Gastroesophageal sphincter (tissue), 4 donors: ENCODE measurements at regions not wholly inside any gene's neighbourhood (a gene's known extent, or its start where the extent isn't known, plus 50 kb on each side); places are given as distances from the start of the nearest gene placed in this dataset.

Experiments used
- ATAC-seq: fragments of 150-250 bp; one replicate; pipeline ENCODE4 v1.9.1; 2016; ENCODE audit warnings: mild to moderate bottlenecking, moderate library complexity
- H3K27ac ChIP-seq, 4 donors: fragments of 200-600 bp; sonication (generic) in 3 of 4; 1 replicate in 3 of 4; 2 replicates in 1 of 4; pipeline ENCODE4 v1.5.1; 2016 to 2019
- H3K27me3 ChIP-seq: fragments of 200-600 bp; sonication (generic); one replicate; pipeline ENCODE4 v1.5.1; 2019
- H3K36me3 ChIP-seq, 2 donors: fragments of 200-600 bp; sonication (generic); one replicate each; pipeline ENCODE4 v1.5.1; 2019; ENCODE audit warnings: control low read depth in 1 of 2
- H3K4me1 ChIP-seq, 3 donors: fragments of 200-600 bp; sonication (generic); 1 replicate in 2 of 3; 2 replicates in 1 of 3; pipeline ENCODE4 v1.5.1; 2016 to 2019; ENCODE audit warnings: control low read depth in 2 of 3
- H3K4me3 ChIP-seq, 2 donors: fragments of 200-600 bp; sonication (generic); one replicate each; pipeline ENCODE4 v1.5.1; 2019; ENCODE audit warnings: mild to moderate bottlenecking in 1 of 2, moderate library complexity in 1 of 2
- H3K9me3 ChIP-seq, 3 donors: fragments of 200-600 bp; sonication (generic); one replicate each; pipeline ENCODE4 v1.5.1; 2017 to 2019; ENCODE audit warnings: control low read depth in 2 of 3
- EP300 ChIP-seq: sonication (generic); formaldehyde crosslinking; IDR thresholded peaks from one replicate; pipeline ENCODE4 v1.6.1; 2017; ENCODE audit warnings: antibody characterized with exemption, mild to moderate bottlenecking
- POLR2A ChIP-seq, 2 donors: fragments of 450-650 bp; IDR thresholded peaks; one replicate each; pipeline ENCODE4 v1.6.1; 2017; ENCODE audit warnings: antibody characterized with exemption in 2 of 2, mild to moderate bottlenecking in 2 of 2, moderate library complexity in 1 of 2
- POLR2AphosphoS5 ChIP-seq: sonication (generic); formaldehyde crosslinking; IDR thresholded peaks from one replicate; pipeline ENCODE4 v1.6.1; 2017; ENCODE audit warnings: antibody characterized with exemption
- WGBS, 2 donors: methylation state at CpG; one replicate each; pipeline ENCODE4 v1.1.5; 2018; ENCODE audit warnings: low coverage in 1 of 2; 5-methylcytosine and 5-hydroxymethylcytosine counted together
- TF ChIP-seq, protein P1 (sequence below), 4 experiments: fragments of 200-600 bp in 2 of 4; fragments of 450-650 bp in 2 of 4; sonication (generic) in 1 of 4; IDR thresholded peaks; one replicate each; pipeline ENCODE4 v1.5.1; 2017 to 2019; ENCODE audit warnings: antibody characterized with exemption in 4 of 4, mild to moderate bottlenecking in 2 of 4, moderate library complexity in 2 of 4

GRCh38 chr12:69027411-69027881, 94.5 kb upstream of the CPM start:
- no peaks in the 10 kb centered on the region for H3K27me3 ChIP-seq
- ATAC-seq, result no peak
- no peak overlapping the region for H3K27ac ChIP-seq
- no peak overlapping the region for H3K4me3 ChIP-seq
- H3K36me3 ChIP-seq, result no peaks in the 10 kb centered on the region
- no peaks in the 10 kb centered on the region for H3K9me3 ChIP-seq
- TF ChIP-seq EP300 (no peak), POLR2A (IDR thresholded peaks at IDR 0.05) (no peak), POLR2AphosphoS5 (no peak)
- TF ChIP-seq, protein P1, sequence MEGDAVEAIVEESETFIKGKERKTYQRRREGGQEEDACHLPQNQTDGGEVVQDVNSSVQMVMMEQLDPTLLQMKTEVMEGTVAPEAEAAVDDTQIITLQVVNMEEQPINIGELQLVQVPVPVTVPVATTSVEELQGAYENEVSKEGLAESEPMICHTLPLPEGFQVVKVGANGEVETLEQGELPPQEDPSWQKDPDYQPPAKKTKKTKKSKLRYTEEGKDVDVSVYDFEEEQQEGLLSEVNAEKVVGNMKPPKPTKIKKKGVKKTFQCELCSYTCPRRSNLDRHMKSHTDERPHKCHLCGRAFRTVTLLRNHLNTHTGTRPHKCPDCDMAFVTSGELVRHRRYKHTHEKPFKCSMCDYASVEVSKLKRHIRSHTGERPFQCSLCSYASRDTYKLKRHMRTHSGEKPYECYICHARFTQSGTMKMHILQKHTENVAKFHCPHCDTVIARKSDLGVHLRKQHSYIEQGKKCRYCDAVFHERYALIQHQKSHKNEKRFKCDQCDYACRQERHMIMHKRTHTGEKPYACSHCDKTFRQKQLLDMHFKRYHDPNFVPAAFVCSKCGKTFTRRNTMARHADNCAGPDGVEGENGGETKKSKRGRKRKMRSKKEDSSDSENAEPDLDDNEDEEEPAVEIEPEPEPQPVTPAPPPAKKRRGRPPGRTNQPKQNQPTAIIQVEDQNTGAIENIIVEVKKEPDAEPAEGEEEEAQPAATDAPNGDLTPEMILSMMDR (IDR thresholded peaks at IDR 0.05), result no peak
- WGBS, 2 donors, result 67 to 91% methylated on average over 2 to 4 of the region's 4 CpGs
- H3K4me1 ChIP-seq, result no peaks in the 10 kb centered on the region

DNA sequence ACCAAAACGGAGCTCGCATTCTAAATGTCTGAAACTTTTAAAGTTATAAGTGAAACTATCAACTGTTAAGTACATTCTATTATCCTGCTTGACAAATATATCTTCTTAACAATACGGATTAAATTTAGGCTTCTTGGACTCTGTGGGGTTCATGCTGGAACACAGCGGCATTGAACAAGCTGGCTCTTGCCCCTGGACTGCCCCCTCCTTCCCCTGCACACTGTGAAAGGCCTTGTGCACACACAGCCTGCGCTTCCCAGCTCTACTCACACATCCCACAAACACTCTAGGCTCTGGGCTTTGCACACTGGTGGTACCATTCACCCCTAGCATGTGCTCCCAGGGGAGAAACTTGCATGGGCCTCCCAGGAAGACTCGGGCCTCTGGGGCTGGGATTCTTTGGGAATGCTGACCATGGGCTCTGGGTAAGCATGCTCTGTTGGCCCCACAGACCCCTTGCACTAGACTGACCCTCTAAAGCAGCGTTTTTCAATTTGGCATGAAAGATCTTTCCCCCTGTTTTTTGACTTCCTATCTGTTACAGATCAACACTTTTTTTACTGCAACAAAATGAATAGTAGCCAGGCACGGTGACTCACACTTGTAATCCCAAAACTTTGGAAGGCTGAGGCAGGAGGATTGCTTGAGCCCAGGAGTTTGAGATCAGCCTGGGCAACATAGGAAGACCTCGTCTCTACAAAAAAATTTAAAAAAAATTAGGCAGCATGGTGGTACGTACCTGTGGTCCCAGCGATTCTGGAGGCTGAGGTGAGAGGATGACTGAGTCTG, 96.2 kb upstream of the CPM start:
- TF ChIP-seq POLR2A (IDR thresholded peaks at IDR 0.05) (no peak), POLR2AphosphoS5 (no peak), EP300 (no peak)
- TF ChIP-seq, protein P1 (IDR thresholded peaks at IDR 0.05), result no peak
- no peak for ATAC-seq
- Histone ChIP-seq H3K4me1 (no peaks in the 10 kb centered on the region), H3K4me3 (no peak overlapping the region), H3K9me3 (no peaks in the 10 kb centered on the region), H3K27ac (no peak overlapping the region), H3K27me3 (no peaks in the 10 kb centered on the region), H3K36me3 (no peaks in the 10 kb centered on the region)
- 79 to 85% methylated on average over 7 to 11 of the region's 11 CpGs for whole genome bisulfite sequencing, 2 donors

- H3K4me3 ChIP-seq, result no peak overlapping the region
- no peaks in the 10 kb centered on the region for H3K36me3 ChIP-seq
- H3K27me3 ChIP-seq, result no peaks in the 10 kb centered on the region
- WGBS, 2 donors, result 90 to 93% methylated on average over 2 of the region's 2 CpGs
- H3K27ac ChIP-seq, result no peak overlapping the region
- H3K4me1 ChIP-seq, result no peaks in the 10 kb centered on the region
- TF ChIP-seq POLR2AphosphoS5, result no peak
- TF ChIP-seq, protein P1 (IDR thresholded peaks at IDR 0.05), result no peak
- TF ChIP-seq POLR2A (IDR thresholded peaks at IDR 0.05), result no peak
- TF ChIP-seq EP300, result no peak
- no peak for ATAC-seq
- no peaks in the 10 kb centered on the region for H3K9me3 ChIP-seq
These were observed 97.3 kb upstream of the CPM start for GRCh38 chr12:69030321-69030720.

- Histone ChIP-seq H3K9me3 (no peaks in the 10 kb centered on the region), H3K4me3 (no peak overlapping the region), H3K36me3 (no peaks in the 10 kb centered on the region), H3K27me3 (no peaks in the 10 kb centered on the region), H3K27ac (no peak overlapping the region), H3K4me1 (no peaks in the 10 kb centered on the region)
- 84 to 85% methylated on average over 6 of the region's 7 CpGs for WGBS, 2 donors
- no peak for ATAC-seq
- no peak for TF ChIP-seq POLR2A (IDR thresholded peaks at IDR 0.05)
- TF ChIP-seq, protein P1 (IDR thresholded peaks at IDR 0.05), result no peak
- TF ChIP-seq EP300, result no peak
- no peak for TF ChIP-seq POLR2AphosphoS5
These were observed 103.6 kb upstream of the CPM start for GRCh38 chr12:69036533-69036932.

DNA sequence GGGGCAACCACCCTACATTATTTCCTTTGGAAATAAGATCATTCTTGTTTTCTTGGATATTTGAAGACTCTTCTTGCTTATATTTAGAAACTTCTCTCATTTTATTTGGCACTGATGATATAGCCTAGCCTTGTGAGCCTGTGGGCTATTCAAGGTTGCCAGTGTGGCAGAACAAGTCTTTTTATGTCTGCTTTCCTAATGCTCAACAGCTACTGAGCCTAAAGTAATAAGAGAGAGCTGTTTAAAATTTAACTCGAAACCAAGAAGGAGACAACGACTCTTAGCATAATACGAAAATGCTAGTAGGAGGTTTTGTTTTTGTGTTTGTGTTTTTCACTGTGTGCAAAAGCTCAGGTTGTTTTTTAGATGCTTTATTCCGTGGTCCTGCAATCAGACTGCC, 104.0 kb upstream of the CPM start:
- Histone ChIP-seq H3K4me1 (no peaks in the 10 kb centered on the region), H3K9me3 (no peaks in the 10 kb centered on the region), H3K27ac (no peak overlapping the region), H3K27me3 (no peaks in the 10 kb centered on the region), H3K36me3 (no peaks in the 10 kb centered on the region), H3K4me3 (no peak overlapping the region)
- WGBS, 2 donors, result 80 to 84% methylated on average over 4 of the region's 4 CpGs
- no peak for ATAC-seq
- TF ChIP-seq EP300 (no peak), POLR2A (IDR thresholded peaks at IDR 0.05) (no peak), POLR2AphosphoS5 (no peak)
- TF ChIP-seq, protein P1 (IDR thresholded peaks at IDR 0.05), result no peak
